H1 (cell line): ENCODE measurements at regions not wholly inside any gene's neighbourhood (a gene's known extent, or its start where the extent isn't known, plus 50 kb on each side); places are given as distances from the start of the nearest gene placed in this dataset.

Experiments
- CHD2 ChIP-seq: IDR thresholded peaks from 2 replicates; pipeline ENCODE4 v1.6.1; 2012; ENCODE audit warnings: low read length, improper control_type of control experiment
- EZH2 ChIP-seq: fragments of 200-600 bp; sonication (generic); IDR thresholded peaks from 2 replicates; pipeline ENCODE4 v1.7.1; 2012; ENCODE audit warnings: low read depth, mild to moderate bottlenecking, moderate library complexity, low read length, inconsistent platforms; ENCODE audit not compliant: severe bottlenecking
- JUND ChIP-seq: IDR thresholded peaks from 2 replicates; pipeline ENCODE4 v1.6.1; 2011; ENCODE audit warnings: mild to moderate bottlenecking, improper control_type of control experiment, low read length
- MAFK ChIP-seq: IDR thresholded peaks from 2 replicates; pipeline ENCODE4 v1.6.1; 2012; ENCODE audit warnings: low read depth, mild to moderate bottlenecking, improper control_type of control experiment, low read length
- POLR2AphosphoS5 ChIP-seq: IDR thresholded peaks from 2 replicates; pipeline ENCODE4 v1.6.1; 2011; ENCODE audit warnings: low read depth, low read length
- RFX5 ChIP-seq: IDR thresholded peaks from 2 replicates; pipeline ENCODE4 v1.6.1; 2011; ENCODE audit warnings: low read depth, low read length, improper control_type of control experiment, borderline replicate concordance
- SP1 ChIP-seq: IDR thresholded peaks from 2 replicates; pipeline ENCODE4 v1.6.1; 2011; ENCODE audit warnings: low read depth, low read length
- TAF1 ChIP-seq: IDR thresholded peaks from 2 replicates; pipeline ENCODE4 v1.6.1; 2011; ENCODE audit warnings: mild to moderate bottlenecking, low read depth, low read length
- YY1 ChIP-seq: IDR thresholded peaks from 2 replicates; pipeline ENCODE4 v1.6.1; 2011; ENCODE audit warnings: low read depth, mild to moderate bottlenecking, low read length
- TF ChIP-seq, protein P1 (sequence below), 3 experiments: IDR thresholded peaks; 1 replicate in 2 of 3; 2 replicates in 1 of 3; pipeline versions ENCODE4 v1.5.1 to v1.6.1; 2011; ENCODE audit warnings: low read length in 3 of 3, mild to moderate bottlenecking in 3 of 3, inconsistent platforms in 2 of 3, low read depth in 1 of 3, moderate library complexity in 1 of 3; ENCODE audit not compliant: insufficient read depth in 1 of 3; ENCODE audit errors: control extremely low read depth in 1 of 3

DNA sequence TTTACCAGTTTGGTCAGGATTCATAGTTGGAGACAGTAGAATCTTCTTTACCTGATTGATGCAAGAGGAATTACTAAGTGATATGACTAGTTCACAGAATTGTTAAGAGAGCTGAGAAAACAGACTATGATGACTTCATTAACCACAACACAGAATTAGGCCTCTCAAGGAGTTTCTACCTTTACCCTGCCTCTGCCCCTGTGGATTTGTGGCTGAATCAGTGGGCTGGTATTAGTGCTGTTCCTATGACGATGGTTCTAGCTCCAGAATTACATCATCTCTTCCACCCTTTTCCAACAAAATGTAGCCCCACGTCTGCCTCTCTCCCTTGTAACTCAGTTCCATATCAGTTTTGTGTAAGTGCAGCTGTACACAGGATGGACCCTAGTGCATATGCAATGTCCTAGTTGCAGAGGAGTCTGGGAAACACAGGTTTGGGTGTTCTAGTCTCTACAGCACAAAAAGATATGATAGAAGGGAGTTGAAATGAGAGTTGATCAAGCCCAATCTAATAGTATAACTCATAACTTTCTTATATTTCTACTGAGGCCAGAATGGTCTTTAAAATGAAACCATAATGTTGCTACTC lies 99.3 kb downstream of the ANXA5 start:
- TF ChIP-seq JUND (no peak), EZH2 (no peak), POLR2AphosphoS5 (no peak), CHD2 (no peak), YY1 (no peak), TAF1 (no peak), SP1 (no peak), MAFK (no peak), RFX5 (no peak)
- TF ChIP-seq, protein P1, sequence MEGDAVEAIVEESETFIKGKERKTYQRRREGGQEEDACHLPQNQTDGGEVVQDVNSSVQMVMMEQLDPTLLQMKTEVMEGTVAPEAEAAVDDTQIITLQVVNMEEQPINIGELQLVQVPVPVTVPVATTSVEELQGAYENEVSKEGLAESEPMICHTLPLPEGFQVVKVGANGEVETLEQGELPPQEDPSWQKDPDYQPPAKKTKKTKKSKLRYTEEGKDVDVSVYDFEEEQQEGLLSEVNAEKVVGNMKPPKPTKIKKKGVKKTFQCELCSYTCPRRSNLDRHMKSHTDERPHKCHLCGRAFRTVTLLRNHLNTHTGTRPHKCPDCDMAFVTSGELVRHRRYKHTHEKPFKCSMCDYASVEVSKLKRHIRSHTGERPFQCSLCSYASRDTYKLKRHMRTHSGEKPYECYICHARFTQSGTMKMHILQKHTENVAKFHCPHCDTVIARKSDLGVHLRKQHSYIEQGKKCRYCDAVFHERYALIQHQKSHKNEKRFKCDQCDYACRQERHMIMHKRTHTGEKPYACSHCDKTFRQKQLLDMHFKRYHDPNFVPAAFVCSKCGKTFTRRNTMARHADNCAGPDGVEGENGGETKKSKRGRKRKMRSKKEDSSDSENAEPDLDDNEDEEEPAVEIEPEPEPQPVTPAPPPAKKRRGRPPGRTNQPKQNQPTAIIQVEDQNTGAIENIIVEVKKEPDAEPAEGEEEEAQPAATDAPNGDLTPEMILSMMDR (IDR thresholded peaks at IDR 0.05; ENCODE audit: control extremely low read depth in 1 of 3, insufficient read depth in 1 of 3, low read depth in 1 of 3, low read length in 3 of 3), result no peak
